Psoas muscle (tissue), 7 donors: ENCODE measurements at regions not wholly inside any gene's neighbourhood (a gene's known extent, or its start where the extent isn't known, plus 50 kb on each side); places are given as distances from the start of the nearest gene placed in this dataset.

ENCODE experiments used
- ATAC-seq, 4 donors: fragments of 200-7000 bp; cut with Tn5 transposase; one replicate each; pipeline ENCODE4 v1.9.1; 2020; ENCODE audit warnings: moderate library complexity in 3 of 4, mild to moderate bottlenecking in 2 of 4
- DNase-seq, 2 donors: peaks; one replicate each; pipeline ENCODE4 v3.0.0-alpha.2; 2020
- H3K27ac ChIP-seq: fragments of 200-600 bp; one replicate; pipeline ENCODE4 v1.8.0; 2022
- H3K27me3 ChIP-seq, 3 donors: fragments of 200-600 bp in 1 of 3; one replicate each; pipeline versions ENCODE4 v1.6.1 to v1.8.0; 2013 to 2022; ENCODE audit warnings: low read length in 2 of 3, mild to moderate bottlenecking in 2 of 3, moderate library complexity in 1 of 3; ENCODE audit not compliant: insufficient read depth in 3 of 3
- H3K36me3 ChIP-seq, 2 donors: fragments of 200-600 bp in 1 of 2; one replicate each; pipeline versions ENCODE4 v1.6.1 to v1.8.0; 2013 to 2022; ENCODE audit warnings: low read depth in 1 of 2, mild to moderate bottlenecking in 1 of 2, moderate library complexity in 1 of 2; ENCODE audit not compliant: insufficient read depth in 1 of 2
- H3K4me1 ChIP-seq: fragments of 200-600 bp; one replicate; pipeline ENCODE4 v1.8.0; 2022
- H3K4me3 ChIP-seq: fragments of 200-600 bp; one replicate; pipeline ENCODE4 v1.8.0; 2022; ENCODE audit warnings: mild to moderate bottlenecking
- H3K9me3 ChIP-seq: fragments of 200-600 bp; one replicate; pipeline ENCODE4 v1.8.0; 2022
- WGBS, 3 donors: extraction: QIAGEN DNeasy Blood & Tissue Kit; methylation state at CpG; one replicate each; pipeline versions ENCODE4 v1.1.6 to v1.1.7; 2013; 5-methylcytosine and 5-hydroxymethylcytosine counted together
- intact Hi-C, 2 donors: fragments of 100-400 bp; cut with DNase I; formaldehyde crosslinking; loops; one replicate each; pipeline versions ENCODE4 v1.11.0 to v1.14.2; 2022
- TF ChIP-seq, protein P1 (sequence below): fragments of 200-600 bp; IDR thresholded peaks from one replicate; pipeline ENCODE4 v1.8.0; 2022; ENCODE audit warnings: antibody characterized with exemption
- donor health status: healthy with polysubstance abuse.
- donor health status: DM: no; HTN: no; CAD: no; lungs with moderate emphysema.
- donor health status: Bipolar disorder and iron deficiency.
- donor health status: healthy.
- donor health status: DM: yes; HTN: yes; CAD: no.
- donor health status: DM: no; HTN: no; CAD: no.
- donor health status: DM: yes; HTN: yes; CAD: no.

DNA sequence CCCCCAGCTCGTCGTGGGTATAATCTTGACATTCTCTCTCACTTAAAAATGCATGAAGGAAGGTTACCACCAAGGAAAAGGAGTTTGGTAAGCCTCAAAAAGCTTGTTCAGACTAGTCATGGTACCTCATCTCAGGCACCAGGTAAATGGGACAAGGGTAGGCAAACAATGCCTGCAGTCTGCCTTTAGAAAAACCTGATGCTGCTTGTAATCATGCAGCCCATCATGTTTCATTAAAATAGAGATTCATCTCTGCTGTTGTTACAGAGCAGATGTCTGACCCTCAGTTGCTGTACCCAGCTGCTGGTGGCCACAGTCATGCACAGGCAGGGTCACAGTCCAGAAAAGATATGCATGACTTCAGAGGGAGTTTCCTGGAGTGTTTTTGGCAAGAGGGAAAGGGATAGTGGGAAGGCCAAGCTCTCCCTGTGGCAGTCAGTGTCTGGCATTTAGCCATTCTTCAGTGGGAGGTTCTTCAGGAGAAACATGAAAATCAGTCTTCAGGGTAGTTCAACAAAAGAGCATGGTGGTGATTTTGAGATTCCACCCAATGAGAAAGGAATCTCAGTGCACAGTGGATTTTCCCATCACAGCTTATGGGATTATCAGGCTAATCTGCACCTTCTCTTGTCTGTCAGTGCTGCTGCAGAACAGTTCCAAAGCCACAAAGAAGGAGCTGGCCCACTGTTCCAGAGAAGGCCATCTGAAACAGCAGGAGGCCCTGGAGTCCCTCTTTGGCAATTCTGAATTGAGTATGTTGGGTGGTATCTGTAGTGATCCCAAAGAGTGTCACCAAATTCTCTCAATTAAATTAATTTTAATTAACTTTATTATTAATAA, 202.7 kb upstream of the FRMD6 start:
- intact Hi-C loops = no loop called here
- peak; percentile 57 to 73 (median 64) for ATAC-seq
- Histone ChIP-seq H3K4me3 (no peak overlapping the region), H3K27ac (no peak overlapping the region), H3K27me3 (peaks cover 0 to 4% (median 0%) of the 10 kb centered on the region in 3 donors), H3K4me1 (no peaks in the 10 kb centered on the region), H3K36me3 (no peaks in the 10 kb centered on the region), H3K9me3 (no peaks in the 10 kb centered on the region)
- 31 to 41% (median 32%) methylated on average over 2 of the region's 2 CpGs for WGBS, 3 donors
- peak in 1 of 2 donors; percentile 56 for DNase-seq
- TF ChIP-seq, protein P1, sequence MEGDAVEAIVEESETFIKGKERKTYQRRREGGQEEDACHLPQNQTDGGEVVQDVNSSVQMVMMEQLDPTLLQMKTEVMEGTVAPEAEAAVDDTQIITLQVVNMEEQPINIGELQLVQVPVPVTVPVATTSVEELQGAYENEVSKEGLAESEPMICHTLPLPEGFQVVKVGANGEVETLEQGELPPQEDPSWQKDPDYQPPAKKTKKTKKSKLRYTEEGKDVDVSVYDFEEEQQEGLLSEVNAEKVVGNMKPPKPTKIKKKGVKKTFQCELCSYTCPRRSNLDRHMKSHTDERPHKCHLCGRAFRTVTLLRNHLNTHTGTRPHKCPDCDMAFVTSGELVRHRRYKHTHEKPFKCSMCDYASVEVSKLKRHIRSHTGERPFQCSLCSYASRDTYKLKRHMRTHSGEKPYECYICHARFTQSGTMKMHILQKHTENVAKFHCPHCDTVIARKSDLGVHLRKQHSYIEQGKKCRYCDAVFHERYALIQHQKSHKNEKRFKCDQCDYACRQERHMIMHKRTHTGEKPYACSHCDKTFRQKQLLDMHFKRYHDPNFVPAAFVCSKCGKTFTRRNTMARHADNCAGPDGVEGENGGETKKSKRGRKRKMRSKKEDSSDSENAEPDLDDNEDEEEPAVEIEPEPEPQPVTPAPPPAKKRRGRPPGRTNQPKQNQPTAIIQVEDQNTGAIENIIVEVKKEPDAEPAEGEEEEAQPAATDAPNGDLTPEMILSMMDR = no peak

DNA sequence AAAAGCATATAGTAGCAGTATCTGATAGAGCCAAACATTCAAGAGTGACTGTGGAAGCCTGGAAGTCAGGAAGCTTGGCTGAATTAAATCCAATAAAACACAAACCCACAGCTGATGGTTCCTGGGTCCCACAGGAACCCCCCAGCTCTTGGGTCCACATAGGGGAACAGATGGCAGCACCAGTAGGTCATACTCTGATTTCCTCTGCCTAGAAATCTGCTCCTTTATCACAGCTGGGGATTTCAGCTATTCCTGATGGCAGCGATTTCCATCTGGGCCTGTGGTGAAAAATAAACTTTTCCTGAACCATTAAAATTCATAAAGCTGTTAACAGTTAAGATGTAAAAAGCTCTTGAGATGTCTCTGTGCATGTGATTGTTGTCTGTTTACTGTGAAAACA, 202.0 kb upstream of the FRMD6 start:
- WGBS, 3 donors = 63 to 75% (median 67%) methylated on average over 1 of the region's 1 CpG
- intact Hi-C loops = no loop called here

DNA sequence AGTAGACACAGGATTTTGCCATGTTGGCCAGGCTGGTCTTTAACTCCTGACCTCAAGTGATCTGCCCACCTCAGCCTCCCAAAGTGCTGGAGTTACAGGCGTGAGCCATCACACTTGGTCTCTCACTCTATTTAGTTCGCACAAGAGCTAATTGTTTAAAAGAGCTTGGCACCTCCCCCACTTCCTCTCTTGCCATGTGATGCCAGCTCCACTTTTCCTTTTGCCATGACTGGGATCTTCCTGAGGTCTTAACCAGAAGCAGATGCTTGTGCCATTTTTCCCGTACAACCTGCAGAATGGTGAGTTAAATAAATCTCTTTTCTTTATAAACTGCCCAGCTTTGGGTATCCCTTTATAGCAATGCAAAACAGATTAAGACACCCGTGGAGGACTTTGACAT, 200.1 kb upstream of the FRMD6 start:
- TF ChIP-seq, protein P1 = no peak
- Histone ChIP-seq H3K27me3 (peaks cover 0 to 4% (median 0%) of the 10 kb centered on the region in 3 donors), H3K36me3 (no peaks in the 10 kb centered on the region), H3K4me1 (no peaks in the 10 kb centered on the region), H3K4me3 (no peak overlapping the region), H3K9me3 (no peaks in the 10 kb centered on the region), H3K27ac (no peak overlapping the region)
- DNase-seq (no peak), ATAC-seq (no peak)
- 49 to 60% (median 60%) methylated on average over 4 of the region's 4 CpGs for WGBS, 3 donors
- intact Hi-C loops = no loop called here

More for the DNA sequence above, 202.0 kb upstream of the FRMD6 start:
- no peak for ATAC-seq
- Histone ChIP-seq H3K4me3 (no peak overlapping the region), H3K27me3 (peaks cover 0 to 4% (median 0%) of the 10 kb centered on the region in 3 donors), H3K4me1 (no peaks in the 10 kb centered on the region), H3K36me3 (no peaks in the 10 kb centered on the region), H3K27ac (no peak overlapping the region), H3K9me3 (no peaks in the 10 kb centered on the region)
- no peak for DNase-seq
- TF ChIP-seq, protein P1 = no peak

DNA sequence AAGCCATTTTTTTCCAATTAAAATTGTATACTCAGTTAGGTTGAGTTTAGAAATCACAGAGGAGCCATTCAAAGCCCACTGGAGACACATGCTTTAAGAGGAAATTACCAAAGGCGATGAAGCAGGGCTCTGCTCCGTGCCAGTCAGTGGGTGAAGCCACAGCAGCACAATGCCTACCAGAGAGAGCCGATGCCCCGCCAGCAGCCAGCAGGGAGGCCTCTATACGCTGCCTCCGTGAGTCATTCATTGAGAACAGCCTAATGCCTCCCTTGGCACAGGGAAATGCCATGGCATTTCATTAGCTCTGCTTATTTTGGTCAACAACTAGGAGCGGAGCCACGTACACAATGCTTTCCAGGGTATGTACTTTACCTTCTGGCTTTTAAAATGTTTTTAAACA, 197.8 kb upstream of the FRMD6 start:
- DNase-seq (no peak), ATAC-seq (peak; percentile 32 to 80 (median 58))
- WGBS, 3 donors = 34 to 53% (median 42%) methylated on average over 8 of the region's 8 CpGs
- intact Hi-C loops = no loop called here
- Histone ChIP-seq H3K4me3 (no peak overlapping the region), H3K27me3 (peaks cover 0 to 4% (median 0%) of the 10 kb centered on the region in 3 donors), H3K9me3 (no peaks in the 10 kb centered on the region), H3K36me3 (no peaks in the 10 kb centered on the region), H3K4me1 (no peaks in the 10 kb centered on the region), H3K27ac (no peak overlapping the region)
- TF ChIP-seq, protein P1 = no peak
